Stimulated activated CD8-positive, alpha-beta memory T cell treated with anti-CD3 and anti-CD28 coated beads, Interleukin-15, amount 100 ng/mL, for 4 hours (primary cell): ENCODE measurements at regions not wholly inside any gene's neighbourhood (a gene's known extent, or its start where the extent isn't known, plus 50 kb on each side); places are given as distances from the start of the nearest gene placed in this dataset.
A peak's percentile ranks its signal among the peaks of the same experiment; 100 is the strongest.

ENCODE experiments used
- DNase-seq, 2 donors: peaks; one replicate each; pipeline ENCODE4 v3.0.0-alpha.2; 2020; ENCODE audit warnings: low read depth in 2 of 2

DNA sequence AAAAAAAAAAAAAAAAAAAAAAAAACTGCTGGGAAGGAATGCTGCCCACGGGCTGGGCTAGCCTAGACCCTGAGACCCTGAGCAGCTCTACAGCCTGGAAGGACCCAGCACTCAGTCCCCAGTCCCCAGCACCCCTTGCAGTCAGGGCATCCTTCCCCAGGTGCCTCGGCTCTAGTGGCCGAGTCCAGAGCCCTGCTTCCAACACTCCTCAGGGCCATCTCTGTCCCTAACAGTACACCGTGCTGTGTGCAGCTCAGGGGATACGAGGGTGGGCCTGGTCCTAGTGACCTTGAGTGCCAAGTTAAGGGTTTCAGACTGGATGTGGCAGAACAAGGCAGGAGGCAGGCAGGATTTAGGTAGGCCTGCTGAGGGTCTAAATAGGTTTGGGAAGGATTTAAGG, 50.2 kb upstream of the LRP8 start:
- DNase-seq, result no peak

DNA sequence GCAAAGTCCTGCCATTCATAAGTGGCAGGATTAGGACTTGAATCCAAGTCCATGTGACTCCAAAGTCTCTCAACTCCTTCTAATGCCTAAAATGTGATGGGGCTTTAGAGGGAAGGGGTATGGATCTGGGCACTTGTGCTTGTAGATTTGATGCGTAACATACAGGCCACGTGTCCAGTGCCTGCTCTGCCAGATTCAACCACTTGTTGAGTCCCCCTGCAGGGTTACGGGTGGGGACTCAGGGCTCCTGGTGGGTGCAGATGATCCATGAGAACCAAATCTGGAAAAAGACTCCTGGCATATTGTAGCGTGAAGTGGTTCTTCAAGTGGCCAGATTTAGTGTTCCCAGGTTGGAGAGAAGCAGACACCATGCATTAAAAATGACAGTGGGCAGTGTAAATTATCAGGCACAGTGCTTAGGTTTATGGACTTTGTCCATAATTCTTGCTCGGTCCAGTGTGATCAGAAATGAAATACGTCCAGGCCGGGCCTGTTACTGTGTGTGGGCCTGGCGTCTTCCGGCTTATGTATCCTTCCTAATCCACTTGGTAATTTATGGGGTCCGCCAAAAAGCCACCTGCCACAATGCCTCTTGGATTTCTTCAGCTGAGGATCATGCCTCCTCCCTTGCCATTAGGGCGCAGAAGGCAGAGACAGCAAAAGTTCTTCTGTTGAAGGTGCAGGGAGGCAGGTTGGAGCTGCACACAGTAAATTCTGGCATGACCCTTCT, 51.2 kb upstream of the LRP8 start:
- DNase-seq, result no peak

DNA sequence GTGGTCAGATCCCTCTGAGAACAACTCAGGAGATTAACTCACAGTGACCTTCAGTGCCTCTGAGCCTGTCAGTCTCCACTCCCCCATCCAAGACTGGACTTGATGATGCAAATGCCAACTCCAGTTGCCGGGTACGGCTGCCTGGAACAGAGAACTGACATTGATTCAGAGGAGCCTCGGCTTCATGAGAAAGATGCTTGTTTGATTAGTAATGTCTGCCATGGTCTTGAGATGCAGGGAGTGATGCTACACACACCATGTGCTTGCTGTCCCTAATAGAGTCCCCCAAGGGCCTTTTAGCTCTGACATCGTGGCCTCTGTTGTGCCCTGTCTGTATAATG, 51.8 kb upstream of the LRP8 start:
- no peak for DNase-seq

DNA sequence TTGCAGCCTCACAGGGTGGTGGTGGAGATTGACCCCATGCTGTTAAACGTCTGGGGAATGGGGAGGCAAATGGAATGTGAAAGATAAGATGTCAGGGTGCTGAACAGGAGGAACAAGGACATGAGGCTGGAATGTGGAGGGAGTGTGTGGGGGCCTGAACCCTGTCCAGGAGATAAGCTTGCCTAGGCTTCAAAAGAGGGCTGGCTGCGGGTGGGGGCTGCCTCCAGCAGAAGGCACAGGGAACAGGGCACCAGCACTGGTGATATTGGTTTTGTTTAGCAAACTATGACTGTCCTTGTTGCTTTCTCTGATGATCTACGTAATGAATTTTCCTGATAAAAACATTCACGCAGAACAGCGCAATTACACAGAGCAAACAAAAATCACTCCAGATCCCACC, 52.4 kb upstream of the LRP8 start:
- DNase-seq, result no peak

DNA sequence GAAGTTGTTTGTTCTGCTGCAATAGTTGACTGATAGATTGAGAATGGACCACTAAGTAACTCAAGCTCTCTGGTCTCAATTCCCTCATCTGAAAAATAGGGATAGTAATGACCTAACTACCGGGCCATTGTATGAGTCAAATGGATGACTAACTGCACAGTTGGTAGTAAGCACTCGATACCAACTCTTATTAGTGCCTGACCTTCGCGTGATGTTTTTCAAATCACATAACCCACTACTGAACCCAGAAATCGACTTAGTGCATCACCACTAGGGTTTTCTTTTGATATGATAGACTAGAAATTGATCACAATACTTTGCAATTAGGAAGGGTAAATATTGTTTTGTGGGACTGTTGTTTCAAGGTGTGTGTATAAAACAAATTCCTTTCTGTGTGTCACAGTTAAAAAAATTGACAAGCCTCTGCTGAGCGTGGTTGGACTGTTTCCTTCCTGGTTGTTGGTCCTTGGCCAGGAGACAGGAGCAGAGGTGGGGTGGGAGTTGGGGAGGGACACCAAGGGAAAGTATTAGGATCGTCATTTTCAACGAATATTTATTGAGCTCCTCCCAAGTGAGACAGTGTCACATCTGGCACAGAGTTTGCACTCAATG, 54.0 kb upstream of the LRP8 start:
- no peak for DNase-seq

DNA sequence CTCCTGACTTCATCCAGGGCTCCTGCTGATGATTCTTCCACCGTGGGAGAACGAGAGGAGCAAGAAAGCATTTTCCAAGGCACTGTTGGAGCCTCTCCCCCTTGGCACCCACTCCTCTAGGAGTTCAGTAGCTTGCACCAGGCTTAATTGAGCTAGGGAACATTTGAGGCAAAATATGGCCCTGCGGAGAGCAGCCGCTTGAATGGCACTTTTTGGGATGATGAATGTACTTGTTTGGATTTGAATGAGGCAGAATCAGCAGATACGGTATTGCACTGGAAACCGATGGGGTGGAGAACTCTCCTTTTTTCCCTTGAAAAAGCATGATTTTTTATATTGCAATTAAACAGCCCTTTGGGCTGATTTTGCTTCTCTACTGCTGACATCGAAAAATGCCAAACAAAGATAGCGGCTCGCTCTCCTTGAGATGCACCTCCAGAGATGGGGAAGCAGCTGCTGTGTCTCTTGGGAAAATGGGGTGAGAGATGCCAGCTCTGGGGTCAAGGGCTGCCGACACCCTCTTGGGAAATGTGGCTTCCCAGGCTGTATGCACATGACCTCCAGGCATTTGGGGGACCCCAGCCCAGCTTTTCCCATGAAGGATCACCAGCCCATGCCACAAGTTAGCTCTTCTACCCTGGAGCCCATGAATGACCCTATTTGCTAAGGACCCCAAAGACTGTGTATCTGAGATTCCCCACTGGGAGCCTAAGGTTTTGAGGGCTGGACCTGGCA, 55.4 kb upstream of the LRP8 start:
- no peak for DNase-seq

DNA sequence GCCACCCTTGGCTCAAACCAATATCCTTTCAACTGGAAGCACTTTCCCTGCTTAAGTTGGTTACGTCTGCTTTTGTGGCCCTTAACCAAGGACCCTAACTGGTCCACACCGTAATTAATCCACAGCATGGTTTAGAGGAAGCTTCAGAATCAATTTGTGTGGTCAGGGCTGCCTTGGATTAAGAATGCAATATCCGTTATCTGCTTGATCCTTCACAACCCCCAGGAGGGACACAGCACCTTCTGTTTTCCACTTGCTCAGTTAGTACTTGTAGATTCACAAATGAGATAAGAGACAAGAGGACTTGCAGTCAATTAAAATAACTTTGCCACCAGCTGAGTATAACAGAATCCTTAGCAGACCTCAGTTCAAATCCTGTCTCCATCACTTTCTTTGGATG, 56.9 kb upstream of the LRP8 start:
- DNase-seq, result no peak

DNA sequence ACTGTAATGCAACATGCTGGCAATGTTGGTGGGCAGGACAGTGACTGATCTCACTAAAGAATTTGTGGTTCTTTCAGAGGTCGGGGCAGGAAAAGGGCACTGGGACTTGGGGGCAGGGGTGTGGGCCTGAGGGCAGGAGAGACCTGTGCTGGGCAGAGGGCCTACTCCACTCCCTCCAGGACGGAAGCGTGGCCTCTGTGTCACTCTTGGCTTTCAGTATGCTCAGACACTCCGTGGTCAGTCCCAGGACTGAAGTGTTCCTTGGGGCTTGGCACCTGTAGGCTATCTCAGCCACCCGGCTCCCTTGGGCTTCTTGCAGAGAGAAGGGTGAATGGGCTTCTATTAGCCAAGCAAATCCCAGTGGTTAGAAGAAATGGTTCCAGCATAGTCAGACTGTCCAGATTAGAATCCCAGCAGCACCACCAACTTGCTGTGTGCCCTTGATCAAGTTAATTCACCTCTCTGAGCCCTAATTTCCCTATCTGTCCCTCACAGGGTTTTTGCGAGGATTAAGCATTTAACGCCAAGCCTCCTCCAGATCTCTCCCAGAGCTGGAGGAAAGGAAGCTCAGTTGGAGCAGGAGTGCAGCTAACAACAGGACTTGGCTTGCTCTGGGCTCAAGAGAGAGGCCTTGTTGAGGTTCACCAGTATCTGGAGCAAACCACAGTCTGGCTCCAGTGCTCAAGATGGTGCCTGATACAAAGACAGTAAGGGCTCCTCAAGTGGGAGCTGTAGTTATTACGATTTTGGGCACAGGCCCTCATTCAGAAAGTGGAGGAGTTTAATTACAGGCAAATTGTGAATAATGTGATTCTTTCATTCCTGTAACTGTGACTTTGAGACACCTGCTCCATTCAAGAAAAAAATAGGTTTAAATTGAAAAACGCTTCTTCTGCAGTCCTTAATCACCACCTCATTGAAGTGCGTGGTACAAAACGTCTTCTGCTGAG, 57.7 kb upstream of the LRP8 start:
- no peak for DNase-seq

DNA sequence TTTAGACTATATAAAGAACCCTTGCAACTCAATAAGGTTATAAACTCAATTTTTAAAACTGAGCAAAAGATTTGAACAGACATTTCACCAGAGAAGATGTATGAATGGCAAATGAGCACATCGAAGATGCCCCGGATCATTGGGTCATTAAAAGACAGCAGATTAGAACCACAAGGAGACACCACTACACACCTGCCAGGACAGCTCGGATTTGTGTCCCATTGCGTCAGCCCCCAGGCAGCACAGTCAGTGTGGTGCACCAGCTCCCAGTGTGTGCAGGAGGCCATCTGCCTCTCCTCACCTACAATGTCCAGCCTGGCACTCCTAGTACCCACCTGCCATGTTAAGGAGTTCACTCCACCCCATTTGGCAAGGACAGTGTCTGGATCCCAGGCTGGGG, 61.1 kb upstream of the LRP8 start:
- DNase-seq, result no peak

DNA sequence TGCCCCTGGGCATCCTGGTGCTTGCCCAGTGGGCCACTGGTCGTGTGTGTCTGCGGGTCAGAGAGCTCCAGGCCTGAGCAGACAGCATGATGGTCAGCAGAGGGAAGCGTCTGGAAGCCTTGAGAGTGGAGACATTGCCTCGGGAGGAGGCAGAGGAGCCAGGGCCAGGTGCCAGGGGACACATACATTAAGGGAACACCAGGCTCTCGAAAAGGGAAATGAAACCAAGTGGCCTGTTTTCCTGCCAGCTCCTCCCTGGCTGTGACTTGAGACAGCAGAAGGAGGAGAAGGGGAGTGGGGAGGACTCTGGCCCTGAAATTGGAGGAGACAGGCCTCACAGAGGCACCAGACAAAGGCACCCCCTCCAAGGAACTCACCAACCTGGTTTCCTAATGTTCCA, 62.4 kb upstream of the LRP8 start:
- DNase-seq, result no peak

DNA sequence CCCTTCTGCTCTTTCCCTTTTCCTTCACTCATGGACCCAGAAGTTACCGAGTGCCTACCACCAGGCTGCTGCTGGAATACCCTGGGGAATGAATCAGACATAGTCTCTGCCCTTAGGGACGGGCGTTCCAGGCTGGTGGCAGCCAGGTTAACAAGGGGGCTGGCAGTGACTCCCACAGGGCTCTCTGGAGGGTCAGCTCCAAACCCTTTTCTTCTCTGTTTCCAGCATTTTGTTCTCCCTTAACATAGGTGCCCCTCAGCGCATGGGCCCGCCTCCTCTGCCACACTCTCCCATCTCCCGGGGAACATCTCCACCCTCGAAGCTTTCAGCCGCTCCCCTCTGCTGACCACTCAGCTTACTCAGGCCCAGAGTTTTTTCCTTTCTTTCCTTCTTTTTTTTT, 62.9 kb upstream of the LRP8 start:
- no peak for DNase-seq

DNA sequence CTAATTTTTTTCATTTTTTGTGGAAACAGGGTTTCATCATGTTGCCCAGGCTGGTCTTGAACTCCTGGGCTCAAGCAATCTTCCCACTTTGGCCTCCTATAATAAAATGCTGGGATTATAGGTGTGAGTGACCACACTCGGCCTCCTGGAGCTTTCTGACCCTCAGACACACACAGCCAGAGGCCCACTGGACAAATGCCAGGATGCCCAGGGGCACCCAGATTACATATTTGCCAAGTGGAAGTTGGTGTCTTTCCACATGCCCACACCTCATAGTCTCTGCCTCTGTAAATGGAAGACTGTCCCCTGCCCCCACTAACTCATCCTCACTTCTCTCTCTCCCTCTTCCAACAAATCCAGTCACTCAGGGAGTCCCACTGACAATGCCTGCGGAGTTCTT, 63.4 kb upstream of the LRP8 start:
- no peak for DNase-seq

DNA sequence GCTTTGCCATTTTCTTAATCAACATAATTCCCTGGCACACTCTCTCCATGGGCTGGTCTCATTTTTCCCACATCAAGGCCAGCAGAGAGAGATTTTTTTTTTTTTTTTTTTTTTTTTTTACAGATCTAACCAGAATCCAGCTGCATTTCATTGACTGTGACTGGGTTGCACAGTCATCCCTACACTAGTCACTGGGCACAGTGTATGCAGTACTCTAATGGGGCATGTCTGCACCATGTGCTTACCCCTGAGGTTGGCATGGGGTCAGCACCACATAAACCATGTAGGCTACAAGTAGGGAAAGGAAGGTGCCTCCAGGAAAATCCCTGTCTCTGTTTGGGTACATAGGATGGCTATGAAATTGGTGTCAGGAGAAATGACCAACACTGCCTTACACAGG, 64.1 kb upstream of the LRP8 start:
- no peak for DNase-seq

DNA sequence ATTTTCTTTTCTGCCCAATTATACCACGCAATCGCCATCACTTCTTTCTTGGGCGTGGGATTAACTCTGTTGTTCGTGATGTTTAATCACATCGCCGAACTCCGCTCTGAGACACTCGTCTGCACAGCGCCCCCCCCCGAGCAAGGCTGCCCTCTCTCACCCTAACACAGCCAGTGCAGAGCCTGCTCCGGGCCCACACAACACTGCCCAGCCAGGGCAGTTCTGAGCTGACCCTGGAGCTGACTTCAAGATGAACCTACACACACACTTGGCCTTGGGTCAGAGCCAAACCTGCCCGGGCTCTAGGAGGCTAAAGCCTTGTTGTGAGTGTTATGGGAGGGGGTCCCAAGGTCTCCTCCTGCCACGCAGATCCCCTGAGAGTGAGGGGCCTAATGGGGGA, 64.6 kb upstream of the LRP8 start:
- DNase-seq, result no peak

DNA sequence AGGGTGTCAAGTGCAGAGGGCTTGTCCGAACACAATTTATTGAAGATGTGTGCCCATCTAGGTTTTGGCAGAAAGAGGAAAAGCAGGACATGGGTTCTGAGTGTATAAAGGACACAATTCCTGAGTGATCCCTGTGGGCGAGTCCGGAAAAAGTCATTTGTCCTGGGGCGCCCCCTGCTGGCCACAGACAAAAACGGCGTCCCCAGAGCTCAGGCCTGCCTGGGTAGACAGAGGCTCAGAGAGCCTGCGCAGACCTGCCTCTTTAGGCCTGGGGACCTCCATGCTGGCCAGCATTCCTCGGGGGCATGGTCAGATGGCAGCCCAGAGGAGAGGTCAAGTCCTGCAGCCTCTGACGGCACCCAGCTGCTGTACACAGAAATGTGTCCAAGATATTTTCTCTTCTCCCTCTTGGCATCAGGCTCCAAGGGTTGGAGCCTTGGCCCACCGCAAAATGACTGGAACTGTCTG, 65.5 kb upstream of the LRP8 start:
- peak; percentile 39 to 40 for DNase-seq

DNA sequence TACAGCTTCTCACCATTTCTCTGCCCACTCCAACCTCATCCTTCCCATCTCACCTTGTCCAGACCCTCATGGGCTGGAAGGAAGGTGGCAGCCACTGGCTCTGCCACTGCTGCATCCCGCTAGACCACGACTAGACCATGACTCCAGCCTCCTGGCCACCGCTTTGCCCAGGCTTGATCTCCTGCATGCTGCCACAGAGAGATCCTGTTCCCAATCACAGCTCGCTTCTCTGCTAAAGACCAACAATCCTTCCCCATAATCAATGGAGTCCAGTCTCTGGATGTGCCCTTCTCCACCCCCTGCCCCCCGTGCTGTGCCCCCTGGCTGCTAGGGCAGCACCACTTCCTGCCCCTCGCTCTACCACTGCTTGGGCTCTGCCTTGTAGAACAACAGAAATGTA, 64.9 kb upstream of the DMRTB1 start:
- DNase-seq, result no peak

DNA sequence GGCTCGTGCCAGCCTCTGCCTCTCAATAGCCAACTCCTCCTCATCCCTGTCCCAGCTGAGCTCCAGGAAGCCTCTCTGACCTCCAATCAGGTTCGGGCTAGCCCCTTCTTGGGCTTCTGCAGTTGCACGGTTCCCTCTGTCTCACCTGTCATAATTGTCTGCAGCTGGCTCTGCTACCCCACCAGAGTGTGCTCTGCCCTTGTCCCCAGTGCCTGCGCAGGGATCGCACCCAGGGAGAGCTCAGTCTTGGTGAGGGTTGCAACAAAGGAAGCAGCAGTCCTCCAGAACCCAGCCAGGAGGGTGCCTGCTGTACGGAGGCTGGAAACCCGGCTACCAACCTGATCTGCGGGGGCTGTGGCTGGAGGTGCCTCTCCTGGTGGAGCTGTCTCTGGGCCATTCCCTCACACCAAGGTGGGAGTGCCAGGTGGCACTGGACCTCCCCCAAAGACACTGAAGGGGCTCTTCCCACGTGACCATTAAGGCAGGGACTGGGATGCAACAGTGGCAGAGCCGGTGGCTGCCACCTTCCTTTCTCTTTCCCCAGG, 63.5 kb upstream of the DMRTB1 start:
- DNase-seq, result no peak

DNA sequence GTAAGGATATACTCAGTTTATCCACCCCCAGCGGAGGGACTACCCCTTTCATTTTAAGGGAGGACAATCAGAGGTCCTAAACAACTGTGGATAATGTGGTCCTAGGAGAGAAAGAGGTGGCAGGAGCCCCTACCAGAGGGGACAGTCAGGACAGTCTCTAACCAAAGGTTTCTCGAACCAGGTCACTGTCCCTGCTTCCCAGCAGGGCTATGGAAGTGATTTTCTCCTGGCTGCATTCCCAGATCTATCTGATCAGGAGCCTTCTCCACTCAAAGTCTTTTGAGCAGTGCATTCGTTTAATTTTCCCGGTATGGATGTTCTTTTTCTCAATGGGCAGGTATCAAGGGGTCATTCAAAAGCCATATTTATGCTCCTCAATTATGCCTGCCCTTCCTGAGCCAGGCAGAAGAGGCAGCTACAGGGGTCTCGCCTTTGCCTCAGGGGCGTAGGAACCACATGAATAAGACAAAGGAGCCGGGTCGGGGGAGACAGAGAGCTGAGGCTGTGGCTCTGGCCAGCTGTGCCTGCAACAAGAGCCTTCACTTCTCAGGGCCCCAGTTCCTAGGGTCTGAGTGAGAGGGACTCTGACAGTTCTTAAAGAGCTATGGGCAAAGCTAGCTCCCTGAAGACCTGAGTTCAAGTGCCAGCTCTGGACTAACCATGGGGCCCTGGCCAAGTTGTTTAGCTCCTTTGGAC, 62.5 kb upstream of the DMRTB1 start:
- no peak for DNase-seq

DNA sequence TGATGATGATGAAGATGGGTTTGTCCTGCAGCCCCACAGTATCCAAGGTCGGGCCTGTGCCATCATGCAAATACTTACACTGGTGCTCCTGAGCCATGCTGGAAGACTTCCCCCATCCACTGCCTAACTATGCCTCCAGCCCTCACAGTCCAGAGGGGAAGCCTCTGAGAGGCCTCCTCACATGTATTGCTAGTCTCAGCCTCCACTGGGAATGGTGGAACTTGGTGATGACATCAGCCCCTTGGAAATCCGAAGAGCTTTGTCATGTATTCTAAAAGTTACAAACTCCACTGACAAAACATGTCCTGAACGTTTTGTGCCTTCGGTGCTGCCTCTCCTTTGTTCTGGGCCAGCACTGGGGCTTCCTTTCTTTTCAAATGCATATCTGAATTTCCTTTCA, 61.1 kb upstream of the DMRTB1 start:
- no peak for DNase-seq

DNA sequence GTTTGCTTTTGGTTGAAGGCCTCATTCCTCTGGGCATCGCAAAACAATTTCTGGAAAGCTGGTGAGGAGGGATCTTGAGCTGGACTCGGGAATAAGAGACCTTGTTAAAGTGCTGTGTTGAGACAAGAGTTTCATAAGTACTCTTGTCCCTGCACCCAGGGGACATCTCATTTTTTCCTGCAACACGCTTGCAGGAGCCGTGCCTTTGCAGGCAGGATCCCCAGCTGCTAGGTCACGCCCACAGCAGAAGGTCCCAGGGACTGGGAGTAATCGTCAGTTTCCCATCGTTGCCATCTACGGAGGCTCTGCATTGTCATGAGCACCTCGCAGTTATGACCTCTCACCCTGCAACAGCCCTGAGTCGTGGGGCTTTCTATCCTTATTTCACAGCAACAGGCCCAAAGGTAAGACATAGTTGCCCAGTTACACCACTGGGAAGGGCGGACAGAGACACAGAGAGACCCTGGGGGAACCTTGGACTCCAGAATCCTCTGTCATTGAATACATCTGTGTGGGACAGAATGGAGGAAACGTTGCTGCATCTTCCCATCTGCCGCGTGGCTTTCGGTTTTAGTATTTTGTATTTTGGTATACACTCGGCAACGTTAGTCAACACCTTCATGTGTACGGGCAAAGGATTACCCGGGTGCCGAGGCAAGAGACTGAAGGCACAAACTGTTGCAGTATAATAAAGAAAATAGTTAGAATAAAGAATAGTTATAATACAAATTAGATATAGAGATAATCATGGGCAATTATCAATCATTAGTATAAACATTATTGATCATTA, 60.4 kb upstream of the DMRTB1 start:
- DNase-seq, result no peak
